ENCODE measurements at regions not wholly inside any gene's neighbourhood (a gene's known extent, or its start where the extent isn't known, plus 50 kb on each side); places are given as distances from the start of the nearest gene placed in this dataset.

DNA sequence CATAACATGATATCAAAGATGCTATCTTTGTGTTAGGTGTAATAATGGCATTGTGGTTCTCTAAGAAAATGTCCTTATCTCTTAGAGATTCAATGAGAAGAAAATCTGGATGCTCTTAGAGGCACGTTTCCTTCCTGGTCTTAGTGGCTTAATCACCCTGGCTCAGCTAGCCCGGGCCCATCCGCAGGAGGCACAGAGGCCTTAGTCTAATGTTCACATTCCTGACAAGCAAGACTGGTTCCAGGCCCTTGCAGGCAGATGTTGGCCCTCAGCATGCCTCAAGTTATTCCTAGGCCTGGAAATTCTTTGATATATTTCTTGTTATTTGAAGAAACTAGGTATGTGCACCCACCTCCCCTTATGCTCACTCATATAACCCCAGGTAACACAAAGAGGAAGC is 357.6 kb downstream of the SFMBT2 start:
- TF ChIP-seq, protein P1, sequence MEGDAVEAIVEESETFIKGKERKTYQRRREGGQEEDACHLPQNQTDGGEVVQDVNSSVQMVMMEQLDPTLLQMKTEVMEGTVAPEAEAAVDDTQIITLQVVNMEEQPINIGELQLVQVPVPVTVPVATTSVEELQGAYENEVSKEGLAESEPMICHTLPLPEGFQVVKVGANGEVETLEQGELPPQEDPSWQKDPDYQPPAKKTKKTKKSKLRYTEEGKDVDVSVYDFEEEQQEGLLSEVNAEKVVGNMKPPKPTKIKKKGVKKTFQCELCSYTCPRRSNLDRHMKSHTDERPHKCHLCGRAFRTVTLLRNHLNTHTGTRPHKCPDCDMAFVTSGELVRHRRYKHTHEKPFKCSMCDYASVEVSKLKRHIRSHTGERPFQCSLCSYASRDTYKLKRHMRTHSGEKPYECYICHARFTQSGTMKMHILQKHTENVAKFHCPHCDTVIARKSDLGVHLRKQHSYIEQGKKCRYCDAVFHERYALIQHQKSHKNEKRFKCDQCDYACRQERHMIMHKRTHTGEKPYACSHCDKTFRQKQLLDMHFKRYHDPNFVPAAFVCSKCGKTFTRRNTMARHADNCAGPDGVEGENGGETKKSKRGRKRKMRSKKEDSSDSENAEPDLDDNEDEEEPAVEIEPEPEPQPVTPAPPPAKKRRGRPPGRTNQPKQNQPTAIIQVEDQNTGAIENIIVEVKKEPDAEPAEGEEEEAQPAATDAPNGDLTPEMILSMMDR (IDR thresholded peaks at IDR 0.05): no peak
- no peak for TF ChIP-seq POLR2A (IDR thresholded peaks at IDR 0.05)

Measured in esophagus squamous epithelium (tissue), 4 donors.